Nephron (organoid): ENCODE measurements at regions not wholly inside any gene's neighbourhood (a gene's known extent, or its start where the extent isn't known, plus 50 kb on each side); places are given as distances from the start of the nearest gene placed in this dataset.

ENCODE experiments used
- H3K27ac Mint-ChIP-seq, 3 experiments: 2 replicates each; pipeline ENCODE4 v1.8.0; 2020; ENCODE audit warnings: mixed read lengths in 3 of 3, mild to moderate bottlenecking in 2 of 3, moderate library complexity in 1 of 3
- H3K27me3 Mint-ChIP-seq: 2 replicates; pipeline ENCODE4 v1.8.0; 2021; ENCODE audit warnings: low read depth, mild to moderate bottlenecking, moderate library complexity, mixed read lengths
- H3K36me3 Mint-ChIP-seq: 2 replicates; pipeline ENCODE4 v1.8.0; 2020; ENCODE audit warnings: low read depth, mixed read lengths
- H3K4me1 Mint-ChIP-seq: 2 replicates; pipeline ENCODE4 v1.8.0; 2020; ENCODE audit warnings: mixed read lengths
- H3K4me3 Mint-ChIP-seq, 3 experiments: 2 replicates each; pipeline ENCODE4 v1.8.0; 2020; ENCODE audit warnings: mild to moderate bottlenecking in 3 of 3, mixed read lengths in 3 of 3, moderate library complexity in 2 of 3
- H3K9me3 Mint-ChIP-seq: 2 replicates; pipeline ENCODE4 v1.8.0; 2020; ENCODE audit warnings: mixed read lengths
- TF ChIP-seq, protein P1 (sequence below), 3 experiments: fragments of 200-600 bp; sonication (generic); IDR thresholded peaks; one replicate each; pipeline ENCODE4 v1.5.0; 2021; ENCODE audit warnings: antibody characterized with exemption in 3 of 3; ENCODE audit not compliant: unreplicated experiment in 3 of 3

GRCh38 chr10:36515319-36515718, 610.1 kb upstream of the ANKRD30A start:
- Mint-ChIP-seq H3K9me3 (peaks cover 12% of the 10 kb centered on the region), H3K27ac (peak overlapping the region; percentile 0 to 47 (median 44)), H3K36me3 (peaks cover 3% of the 10 kb centered on the region), H3K4me3 (no peak overlapping the region), H3K4me1 (peaks cover 15% of the 10 kb centered on the region), H3K27me3 (no peaks in the 10 kb centered on the region)
- TF ChIP-seq, protein P1, sequence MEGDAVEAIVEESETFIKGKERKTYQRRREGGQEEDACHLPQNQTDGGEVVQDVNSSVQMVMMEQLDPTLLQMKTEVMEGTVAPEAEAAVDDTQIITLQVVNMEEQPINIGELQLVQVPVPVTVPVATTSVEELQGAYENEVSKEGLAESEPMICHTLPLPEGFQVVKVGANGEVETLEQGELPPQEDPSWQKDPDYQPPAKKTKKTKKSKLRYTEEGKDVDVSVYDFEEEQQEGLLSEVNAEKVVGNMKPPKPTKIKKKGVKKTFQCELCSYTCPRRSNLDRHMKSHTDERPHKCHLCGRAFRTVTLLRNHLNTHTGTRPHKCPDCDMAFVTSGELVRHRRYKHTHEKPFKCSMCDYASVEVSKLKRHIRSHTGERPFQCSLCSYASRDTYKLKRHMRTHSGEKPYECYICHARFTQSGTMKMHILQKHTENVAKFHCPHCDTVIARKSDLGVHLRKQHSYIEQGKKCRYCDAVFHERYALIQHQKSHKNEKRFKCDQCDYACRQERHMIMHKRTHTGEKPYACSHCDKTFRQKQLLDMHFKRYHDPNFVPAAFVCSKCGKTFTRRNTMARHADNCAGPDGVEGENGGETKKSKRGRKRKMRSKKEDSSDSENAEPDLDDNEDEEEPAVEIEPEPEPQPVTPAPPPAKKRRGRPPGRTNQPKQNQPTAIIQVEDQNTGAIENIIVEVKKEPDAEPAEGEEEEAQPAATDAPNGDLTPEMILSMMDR (IDR thresholded peaks at IDR 0.05; ENCODE audit: unreplicated experiment in 3 of 3): no peak

GRCh38 chr10:36507715-36508114, 617.7 kb upstream of the ANKRD30A start:
- peaks cover 2% of the 10 kb centered on the region for H3K9me3 Mint-ChIP-seq
- H3K4me1 Mint-ChIP-seq: peaks cover 15% of the 10 kb centered on the region
- TF ChIP-seq, protein P1 (IDR thresholded peaks at IDR 0.05; ENCODE audit: unreplicated experiment in 3 of 3): no peak
- H3K27me3 Mint-ChIP-seq: peaks cover 8% of the 10 kb centered on the region
- H3K36me3 Mint-ChIP-seq: no peaks in the 10 kb centered on the region
- H3K4me3 Mint-ChIP-seq: no peak overlapping the region
- peak overlapping the region in 2 of 3 experiments; percentile 23 to 50 for H3K27ac Mint-ChIP-seq

- no peaks in the 10 kb centered on the region for H3K36me3 Mint-ChIP-seq
- H3K27me3 Mint-ChIP-seq: peaks cover 8% of the 10 kb centered on the region
- peaks cover 15% of the 10 kb centered on the region for H3K4me1 Mint-ChIP-seq
- no peak overlapping the region for H3K4me3 Mint-ChIP-seq
- TF ChIP-seq, protein P1 (IDR thresholded peaks at IDR 0.05; ENCODE audit: unreplicated experiment in 3 of 3): no peak
- H3K9me3 Mint-ChIP-seq: peaks cover 2% of the 10 kb centered on the region
- H3K27ac Mint-ChIP-seq: peak overlapping the region; percentile 0 to 50 (median 23)
Observed at GRCh38 chr10:36506697-36507496, 618.5 kb upstream of the ANKRD30A start.

DNA sequence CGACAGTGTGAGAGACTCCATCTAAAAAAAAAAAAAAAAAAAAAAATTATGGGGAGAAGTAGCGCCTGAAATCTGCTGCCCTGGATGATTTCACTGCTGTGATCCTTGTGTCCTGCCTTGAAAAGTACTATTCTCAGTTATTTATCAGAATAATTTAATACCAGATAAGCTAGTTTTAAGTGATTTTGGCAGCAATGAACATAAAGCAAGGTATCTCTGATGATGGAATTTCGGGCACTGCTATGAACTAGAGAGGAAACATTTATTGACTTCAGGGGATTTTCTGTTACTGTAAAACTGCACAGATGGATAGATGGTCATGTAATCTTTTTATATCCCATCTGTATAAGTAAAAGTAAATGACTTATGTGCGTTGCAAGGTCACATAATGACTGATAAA, 619.1 kb upstream of the ANKRD30A start:
- H3K36me3 Mint-ChIP-seq: no peaks in the 10 kb centered on the region
- peaks cover 8% of the 10 kb centered on the region for H3K27me3 Mint-ChIP-seq
- H3K9me3 Mint-ChIP-seq: peaks cover 2% of the 10 kb centered on the region
- peaks cover 15% of the 10 kb centered on the region for H3K4me1 Mint-ChIP-seq
- H3K27ac Mint-ChIP-seq: peak overlapping the region in 1 of 3 experiments; percentile 26
- TF ChIP-seq, protein P1 (IDR thresholded peaks at IDR 0.05; ENCODE audit: unreplicated experiment in 3 of 3): no peak
- H3K4me3 Mint-ChIP-seq: no peak overlapping the region

DNA sequence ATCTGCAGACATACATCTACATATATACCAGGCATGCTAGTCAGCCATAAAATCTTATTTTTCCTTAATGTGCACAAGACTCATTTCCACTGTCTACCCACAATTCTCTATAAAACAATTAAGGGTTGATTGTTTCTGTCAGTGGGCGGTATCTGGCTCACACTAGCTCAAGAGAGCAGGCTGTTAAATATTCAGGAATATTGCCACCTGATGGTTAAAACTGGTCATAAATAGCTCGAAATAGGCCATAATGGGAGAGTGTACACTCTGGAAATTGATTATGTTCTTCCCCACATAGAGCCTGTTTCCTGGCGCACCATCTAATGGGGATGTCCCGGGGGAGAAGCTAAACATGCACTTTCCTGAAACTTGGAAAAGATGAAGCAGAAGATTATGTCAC, 620.6 kb upstream of the ANKRD30A start:
- Mint-ChIP-seq H3K9me3 (peaks cover 2% of the 10 kb centered on the region), H3K27me3 (peaks cover 8% of the 10 kb centered on the region), H3K4me3 (no peak overlapping the region)

More for the DNA sequence above, 620.6 kb upstream of the ANKRD30A start:
- Mint-ChIP-seq H3K27ac (no peak overlapping the region), H3K4me1 (peaks cover 15% of the 10 kb centered on the region), H3K36me3 (no peaks in the 10 kb centered on the region)
- TF ChIP-seq, protein P1 (IDR thresholded peaks at IDR 0.05; ENCODE audit: unreplicated experiment in 3 of 3): no peak
